ENCODE measurements at regions not wholly inside any gene's neighbourhood (a gene's known extent, or its start where the extent isn't known, plus 50 kb on each side); places are given as distances from the start of the nearest gene placed in this dataset.

DNA sequence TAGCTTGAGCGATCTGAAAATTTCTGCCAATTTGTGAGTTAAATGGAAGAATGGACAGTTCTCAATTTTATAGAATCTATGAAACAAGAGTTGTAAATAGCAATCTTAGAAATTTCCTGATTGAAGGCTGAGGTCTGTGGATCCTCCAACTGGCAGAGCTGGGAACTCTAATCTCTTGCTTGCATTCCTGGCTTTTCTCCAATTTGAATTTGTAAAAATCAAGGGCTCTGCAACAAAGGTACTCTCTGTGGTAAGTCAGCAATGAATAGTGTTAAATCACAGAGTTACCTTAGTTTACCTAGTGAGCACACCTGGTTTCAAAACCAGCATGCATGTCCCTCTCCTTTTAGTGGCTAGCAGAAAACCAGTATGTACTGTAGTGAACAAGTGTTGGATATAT is 1070.5 kb downstream of the TDRD15 start:
- TF ChIP-seq ZFX (CRISPR knock-in tag; IDR thresholded peaks at IDR 0.05; ENCODE audit: low read depth) (no peak), SIX1 (CRISPR knock-in tag; IDR thresholded peaks at IDR 0.05; ENCODE audit: borderline replicate concordance) (no peak), ZNF296 (CRISPR knock-in tag; conservative IDR thresholded peaks at IDR 0.05) (no peak)

Measured in HepG2 (cell line).